ENCODE measurements at regions not wholly inside any gene's neighbourhood (a gene's known extent, or its start where the extent isn't known, plus 50 kb on each side); places are given as distances from the start of the nearest gene placed in this dataset.
"Not testable (repeated sequence)": the region's sequence is repeated elsewhere in the genome, so short reads cannot be mapped to it uniquely, and the experiment has no call there.

DNA sequence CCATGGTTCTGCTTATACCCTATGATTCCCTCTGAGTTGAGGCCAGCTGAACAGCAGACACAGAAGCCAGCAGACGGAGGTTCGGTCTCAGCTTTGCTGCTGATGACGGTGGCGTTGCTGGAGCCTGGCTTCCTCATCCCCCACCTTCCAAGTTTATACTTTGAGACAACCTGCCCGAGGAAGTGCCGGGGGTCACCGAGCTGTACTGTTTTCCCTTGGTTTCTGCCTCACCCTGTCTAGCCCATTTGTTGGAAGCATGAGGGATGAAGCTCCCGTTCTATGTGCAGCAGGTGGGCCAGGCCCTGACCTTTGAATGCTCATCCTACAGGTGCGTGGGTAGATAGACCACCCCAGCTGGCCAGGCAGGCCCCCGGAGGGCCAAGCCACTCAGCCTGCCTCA, 117.3 kb downstream of the MYCN start:
- no peak for DNase-seq

DNA sequence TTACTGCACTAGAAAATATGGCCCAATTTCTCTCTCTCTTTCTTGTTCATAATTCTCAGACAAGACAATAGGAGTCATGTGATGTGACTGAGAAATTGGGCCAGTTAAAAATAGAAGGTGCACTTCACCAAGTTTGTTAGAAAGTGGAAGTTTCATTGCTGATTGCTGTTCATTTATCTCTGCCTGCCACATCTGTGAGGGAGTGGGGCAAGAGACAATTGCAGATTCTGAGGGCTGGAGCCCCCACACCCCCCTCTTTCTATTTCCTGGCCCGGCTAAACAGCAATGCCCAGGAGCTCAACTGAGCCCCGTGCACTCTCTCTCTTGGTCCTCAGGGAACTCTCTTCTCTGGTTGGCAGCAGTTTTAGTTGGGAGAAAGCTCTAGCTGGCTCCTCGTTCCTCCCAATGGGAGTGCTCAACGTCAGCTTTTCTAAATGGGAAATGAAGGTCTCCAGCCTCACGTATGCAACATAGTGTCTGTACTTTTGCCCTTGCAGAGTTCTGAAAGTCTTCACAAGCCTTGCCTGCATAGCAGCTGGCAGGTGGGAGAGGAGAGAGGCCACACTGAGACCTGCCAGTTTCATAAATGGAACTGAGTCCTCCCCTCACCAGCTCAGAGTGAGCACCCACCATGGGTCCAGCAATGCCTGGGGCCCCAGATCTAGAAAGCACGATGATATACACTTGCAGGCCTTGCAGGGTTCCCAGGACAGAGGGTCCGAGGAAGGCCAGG, 115.7 kb downstream of the MYCN start:
- no peak for DNase-seq

DNA sequence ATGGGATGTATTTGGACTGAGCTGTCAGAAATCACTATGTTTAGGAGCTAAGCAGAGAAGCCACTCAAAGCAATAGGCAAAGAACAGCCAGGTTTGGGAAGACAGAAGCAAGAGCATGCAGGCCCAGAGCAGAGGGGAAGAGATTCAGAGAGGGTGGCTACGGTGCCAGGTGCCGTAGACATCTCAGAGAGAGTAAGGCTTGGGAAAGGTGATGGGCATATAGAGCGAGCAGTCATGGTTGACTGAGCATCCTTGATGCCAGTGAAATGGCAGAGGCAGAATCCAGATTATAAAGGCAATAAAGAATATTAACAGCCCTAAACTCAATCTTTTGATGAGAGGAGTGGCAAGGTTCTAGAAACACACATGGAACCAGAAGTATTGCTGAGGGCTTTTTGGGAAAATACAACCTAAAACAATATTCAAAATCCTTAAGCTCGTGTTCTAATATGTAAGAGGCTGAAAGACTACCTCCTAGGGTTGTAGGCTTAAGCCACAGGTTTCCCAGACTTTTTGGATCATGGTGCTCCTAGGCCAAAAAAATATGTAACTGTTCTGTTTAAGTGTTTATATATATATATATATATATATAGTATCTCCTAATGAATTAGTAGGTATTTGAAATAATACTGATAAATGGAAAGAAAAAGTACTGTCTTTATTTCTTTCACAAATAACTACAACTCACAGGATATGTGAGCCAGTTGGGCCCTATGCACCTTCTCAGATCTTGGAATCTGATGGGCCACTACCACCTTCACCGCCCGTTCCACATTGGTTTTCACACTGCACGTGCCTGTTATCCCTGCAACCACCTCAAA, 113.3 kb downstream of the MYCN start:
- DNase-seq: no peak

DNA sequence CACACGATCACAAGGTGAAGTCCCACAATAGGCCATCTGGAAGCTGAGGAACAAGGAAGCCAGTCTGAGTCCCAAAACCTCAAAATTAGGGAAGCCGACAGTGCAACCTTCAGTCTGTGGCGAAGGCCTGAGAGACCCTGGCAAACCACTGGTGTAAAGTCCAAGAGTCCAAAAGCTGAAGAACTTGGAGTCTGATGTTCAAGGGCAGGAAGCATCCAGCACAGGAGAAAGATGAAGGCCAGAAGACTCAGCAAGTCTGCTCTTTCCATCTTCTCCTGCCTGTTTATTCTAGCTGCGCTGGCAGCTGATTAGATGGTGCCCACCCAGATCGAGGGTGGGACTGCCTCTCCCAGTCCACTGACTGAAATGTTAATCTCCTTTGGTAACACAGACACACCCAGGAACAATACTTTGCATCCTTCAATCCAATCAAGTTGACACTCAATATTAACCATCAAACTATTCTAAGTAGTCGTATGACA, 112.3 kb downstream of the MYCN start:
- not testable (repeated sequence) for DNase-seq

DNA sequence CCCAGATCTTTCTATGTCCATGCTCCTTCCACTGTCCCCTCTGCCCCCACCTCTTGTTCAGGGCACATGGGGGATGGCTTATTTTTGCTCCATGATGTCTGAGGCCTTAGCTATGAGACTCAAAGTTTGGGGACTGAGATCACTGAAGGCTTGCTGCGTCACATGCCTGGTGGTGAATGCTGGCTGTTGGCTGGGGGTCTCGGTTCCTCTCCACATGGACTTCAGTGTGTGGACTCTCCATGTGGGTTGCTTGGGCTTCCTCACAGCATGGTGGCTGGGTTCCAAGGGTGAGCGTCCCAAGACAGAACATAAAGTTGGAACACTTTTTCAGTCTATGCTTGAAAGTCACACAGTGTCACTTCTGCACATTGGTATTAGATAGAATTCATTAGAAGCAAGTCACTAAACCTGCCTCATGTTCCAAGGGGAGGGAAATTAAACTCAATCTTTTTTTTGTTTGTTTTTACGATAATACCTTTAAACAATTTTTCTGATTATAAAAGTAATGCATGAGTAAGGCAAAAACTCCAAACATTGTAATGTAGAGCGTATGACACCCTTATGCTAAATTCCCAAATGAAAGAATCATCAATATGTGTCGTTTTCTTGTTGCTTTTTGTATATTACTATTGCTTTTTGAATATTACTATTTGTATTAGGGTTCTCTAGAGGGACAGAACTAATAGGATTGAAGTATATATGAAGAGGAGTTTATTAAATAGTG, 111.7 kb downstream of the MYCN start:
- no peak for DNase-seq

DNA sequence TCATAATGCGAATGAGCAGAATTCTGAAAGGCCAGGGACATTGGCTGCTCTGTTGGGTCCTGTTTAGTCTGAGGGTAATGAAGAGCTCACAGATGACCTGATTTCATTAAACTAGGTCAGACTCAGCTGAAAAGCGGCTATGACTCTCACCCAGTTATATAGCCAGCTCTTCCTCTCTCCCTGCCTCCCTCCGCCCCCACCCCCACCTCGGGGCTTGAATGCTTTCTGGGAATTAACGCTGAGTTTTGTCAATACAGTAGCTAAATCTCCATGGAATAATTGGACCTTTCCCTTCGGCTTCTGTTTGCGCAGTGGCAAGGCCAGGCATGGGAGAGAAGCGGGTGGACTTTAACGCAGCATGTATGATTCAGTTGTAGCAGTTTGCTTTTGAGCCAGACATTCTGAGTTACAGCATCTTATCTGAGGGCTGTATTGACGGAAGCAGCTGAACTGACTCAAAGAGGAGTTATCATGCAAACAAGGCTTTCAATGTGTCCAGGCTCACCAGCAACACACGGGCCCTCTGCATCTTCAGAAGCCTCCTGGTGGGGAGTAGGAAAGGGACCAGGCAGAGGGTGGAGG, 110.6 kb downstream of the MYCN start:
- no peak for DNase-seq

DNA sequence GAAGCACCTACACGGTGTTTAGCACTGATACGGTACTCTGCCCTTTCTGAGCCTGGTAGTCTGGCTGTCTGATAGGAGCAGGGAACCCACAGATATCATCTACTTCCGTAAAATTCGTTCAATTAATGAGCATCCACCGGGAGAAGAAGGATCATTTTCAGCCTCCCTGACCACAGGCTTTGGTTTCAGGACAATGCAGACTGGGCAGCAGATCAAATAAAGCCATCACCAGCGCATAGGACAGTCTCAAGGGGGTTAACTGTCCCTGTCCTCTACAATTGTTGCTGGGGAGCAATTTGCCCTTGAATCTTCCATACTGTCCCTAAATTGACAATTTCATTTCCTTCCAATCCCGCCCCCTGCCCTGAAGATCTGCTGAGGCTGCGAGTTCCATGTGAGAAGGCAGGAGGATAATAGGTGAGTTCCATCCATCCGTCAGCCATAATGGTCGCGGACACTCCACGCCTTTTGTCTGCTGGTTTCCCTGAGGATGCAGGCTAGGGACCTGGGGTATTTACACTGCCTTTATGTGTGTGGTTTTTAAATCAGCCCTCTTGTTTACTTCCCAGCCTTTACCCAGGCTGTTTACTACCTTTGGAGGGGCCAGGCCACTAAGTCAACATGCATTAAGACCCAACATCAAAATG, 110.0 kb downstream of the MYCN start:
- no peak for DNase-seq

DNA sequence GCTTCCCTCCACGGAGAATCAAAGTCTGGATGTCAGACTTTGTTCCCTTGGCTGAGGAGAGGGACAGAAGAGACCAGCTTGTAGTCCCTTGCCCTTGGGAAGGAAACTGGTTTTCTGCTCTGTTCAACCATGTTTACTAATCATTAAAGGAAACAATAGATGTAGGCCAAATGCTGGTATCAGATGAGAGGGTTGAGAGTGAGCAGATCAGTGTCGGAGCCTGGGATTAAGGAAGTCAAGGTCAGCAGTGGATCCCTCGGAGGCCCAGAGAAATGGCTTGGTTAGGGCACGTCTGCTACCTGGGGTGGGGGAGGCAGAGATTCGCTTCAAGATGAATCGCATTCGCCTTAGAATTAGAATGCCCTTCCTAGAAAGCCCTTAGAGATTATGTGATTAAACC, 109.1 kb downstream of the MYCN start:
- DNase-seq: no peak

DNA sequence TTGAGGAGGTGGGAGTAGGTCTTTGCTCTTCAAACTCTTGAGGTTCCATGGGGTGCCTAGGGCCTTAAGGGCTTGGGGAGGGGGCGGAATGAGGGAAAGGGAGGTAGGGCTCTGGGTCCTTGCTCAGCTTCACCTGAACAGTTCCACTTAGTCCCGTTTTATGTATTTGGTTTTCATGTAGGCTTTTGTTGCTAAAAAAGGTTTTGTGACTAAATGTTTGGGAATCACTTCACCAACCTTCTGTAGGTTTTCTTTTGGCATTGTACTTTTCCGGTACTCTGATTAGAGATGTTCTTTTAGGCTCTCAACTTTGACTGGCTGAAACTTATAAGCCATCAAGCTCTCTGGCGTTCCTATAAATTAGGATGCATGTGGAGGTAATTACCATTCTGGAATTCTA, 108.1 kb downstream of the MYCN start:
- no peak for DNase-seq

DNA sequence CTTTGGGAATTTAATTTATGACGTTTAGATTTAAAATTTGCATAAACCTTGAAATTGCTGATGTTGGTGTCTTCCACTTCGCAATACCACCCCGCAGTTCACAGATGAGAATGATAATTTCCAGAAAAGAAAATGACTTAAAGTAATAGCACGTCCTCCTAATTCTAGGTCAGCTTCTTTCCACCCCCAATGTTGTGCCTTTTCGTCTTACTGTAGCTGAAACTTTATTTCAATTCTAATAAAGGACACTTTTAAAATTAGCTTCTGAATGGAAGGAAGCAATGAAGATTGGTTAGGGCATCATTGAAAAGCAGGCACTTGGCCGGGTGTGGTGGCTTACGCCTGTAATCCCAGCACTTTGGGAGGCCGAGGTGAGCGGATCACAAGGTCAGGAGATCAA, 107.4 kb downstream of the MYCN start:
- no peak for DNase-seq

DNA sequence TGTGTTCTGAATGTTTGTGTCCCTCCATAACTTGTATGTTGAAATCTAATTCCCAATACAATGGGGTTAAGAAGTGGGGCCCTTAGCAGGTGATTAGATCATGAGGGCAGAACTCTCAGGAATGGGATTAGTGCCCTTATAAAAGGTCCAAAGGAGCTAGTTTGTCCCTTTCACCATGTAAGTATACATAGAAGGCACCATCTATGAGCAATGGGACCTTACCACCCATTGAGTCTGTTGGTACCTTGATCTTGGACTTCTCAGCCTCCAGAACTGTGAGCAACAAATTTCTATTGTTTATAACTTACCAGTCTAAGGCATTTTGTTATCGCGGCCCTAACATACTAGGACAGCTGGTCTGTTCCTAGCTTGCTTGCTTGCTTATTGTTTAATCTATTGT, 106.3 kb downstream of the MYCN start:
- DNase-seq: no peak

DNA sequence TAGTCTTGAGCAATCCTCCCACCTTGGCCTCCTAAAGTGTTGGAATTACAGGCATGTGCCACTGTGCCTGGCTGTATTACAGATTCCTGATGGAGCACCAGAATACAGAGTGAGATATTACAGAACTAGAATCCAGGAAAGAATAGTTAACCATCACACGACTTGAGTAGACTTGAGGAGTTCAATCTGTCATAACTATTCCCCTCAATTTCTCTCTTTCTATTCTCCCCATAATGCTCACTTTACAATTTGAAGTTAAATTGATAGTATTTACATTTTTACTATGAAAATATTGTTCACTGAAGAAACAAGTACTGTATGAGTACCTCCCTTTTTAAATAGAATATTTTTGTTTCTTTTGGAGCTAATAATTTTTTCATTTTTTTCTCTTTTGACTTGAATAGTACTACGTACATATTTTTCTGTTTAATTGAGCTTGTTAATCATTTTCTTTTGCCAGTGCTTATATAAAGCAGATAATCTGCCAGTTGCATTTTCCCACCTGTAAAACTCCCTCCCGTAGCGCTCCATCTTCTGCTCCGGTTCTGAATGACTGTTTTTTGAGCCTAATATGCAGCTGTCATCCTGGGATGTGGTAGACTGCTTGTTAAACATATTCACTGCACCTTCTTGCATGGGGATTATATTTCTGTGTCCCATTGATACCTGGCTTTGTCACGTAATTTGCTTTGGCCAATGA, 105.5 kb downstream of the MYCN start:
- DNase-seq: no peak

DNA sequence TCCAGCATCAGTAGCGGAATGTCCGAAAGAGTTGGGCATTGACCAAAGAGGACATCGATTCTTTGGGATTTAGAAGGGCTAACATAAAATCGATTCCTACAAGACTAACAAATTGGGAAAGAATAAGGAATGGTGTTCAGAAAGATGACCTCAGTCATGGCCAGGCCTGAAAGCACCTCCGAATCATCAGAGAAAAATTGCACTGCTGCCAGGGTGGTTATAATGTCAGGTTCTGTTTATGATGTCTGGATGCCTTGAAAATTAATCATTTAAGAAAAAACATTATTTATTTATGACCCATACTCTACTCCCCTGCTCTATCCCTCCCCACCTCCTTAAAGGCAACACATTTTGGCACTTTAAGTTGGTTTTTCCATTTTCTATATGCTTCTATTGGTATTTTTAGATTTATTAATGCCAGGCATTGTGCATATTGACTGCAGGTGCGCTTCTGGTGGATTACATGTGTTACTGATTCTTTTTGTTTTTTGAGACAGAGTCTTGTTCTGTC, 104.7 kb downstream of the MYCN start:
- DNase-seq: no peak

DNA sequence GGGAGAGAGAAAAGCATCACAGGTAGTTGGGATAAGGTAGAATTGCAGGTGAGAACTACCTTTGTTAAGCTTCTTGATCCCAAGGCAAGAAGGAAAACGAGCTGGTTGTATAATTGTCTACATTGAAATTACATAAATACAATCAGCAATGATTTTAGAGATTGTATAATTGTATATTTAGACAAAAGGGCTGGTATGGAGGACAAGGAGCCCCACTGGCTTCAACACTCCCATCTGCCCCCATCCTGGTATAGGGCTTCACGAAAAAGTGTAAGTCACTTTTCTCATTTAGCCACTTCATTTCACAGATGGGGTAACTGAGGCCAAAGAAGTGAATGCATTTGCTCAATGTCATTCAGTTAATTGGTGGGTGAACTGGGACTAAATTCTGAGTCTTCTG, 103.3 kb downstream of the MYCN start:
- no peak for DNase-seq

DNA sequence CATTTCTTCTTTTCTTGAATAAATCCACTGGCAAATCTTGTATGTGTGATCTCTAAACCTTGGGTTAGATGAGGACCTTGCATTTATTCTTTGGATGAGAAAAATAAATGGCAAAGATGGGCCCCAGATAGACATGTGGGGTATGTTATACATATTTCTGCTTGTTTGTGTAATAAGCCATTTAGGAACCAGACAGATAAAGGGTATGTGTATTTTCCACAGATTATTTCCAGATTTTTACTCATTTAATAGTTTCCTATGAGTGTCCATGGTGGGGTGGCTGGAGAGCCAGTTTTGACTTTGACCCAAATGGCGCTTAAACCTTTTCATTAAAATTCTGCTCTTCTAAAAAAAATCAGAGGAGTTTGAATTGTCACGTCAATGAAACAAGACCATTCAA, 102.8 kb downstream of the MYCN start:
- no peak for DNase-seq

DNA sequence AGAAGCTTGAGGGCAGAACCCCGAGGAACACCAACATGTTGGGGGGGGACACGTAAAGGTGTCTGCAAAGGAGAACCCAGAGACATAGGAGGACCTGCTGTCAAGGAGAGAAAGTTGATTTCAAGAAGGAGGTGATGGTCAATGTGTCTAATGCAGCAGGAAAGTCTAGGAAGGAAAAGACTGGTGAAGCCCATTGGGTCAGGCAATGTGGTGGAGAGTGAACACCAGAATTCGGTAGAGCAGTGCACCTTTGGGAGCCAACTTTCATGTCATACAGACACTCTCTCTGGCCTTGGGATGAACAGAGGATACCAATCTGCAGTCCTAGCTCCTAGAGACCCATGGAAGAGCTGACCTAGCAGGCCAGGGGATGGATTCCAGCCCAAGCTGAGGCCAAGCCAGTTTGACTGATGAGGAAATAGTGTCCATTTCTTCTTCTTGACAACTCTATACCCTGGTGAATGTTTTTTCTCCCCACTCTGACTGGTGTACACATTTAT, 101.9 kb downstream of the MYCN start:
- DNase-seq: no peak

DNA sequence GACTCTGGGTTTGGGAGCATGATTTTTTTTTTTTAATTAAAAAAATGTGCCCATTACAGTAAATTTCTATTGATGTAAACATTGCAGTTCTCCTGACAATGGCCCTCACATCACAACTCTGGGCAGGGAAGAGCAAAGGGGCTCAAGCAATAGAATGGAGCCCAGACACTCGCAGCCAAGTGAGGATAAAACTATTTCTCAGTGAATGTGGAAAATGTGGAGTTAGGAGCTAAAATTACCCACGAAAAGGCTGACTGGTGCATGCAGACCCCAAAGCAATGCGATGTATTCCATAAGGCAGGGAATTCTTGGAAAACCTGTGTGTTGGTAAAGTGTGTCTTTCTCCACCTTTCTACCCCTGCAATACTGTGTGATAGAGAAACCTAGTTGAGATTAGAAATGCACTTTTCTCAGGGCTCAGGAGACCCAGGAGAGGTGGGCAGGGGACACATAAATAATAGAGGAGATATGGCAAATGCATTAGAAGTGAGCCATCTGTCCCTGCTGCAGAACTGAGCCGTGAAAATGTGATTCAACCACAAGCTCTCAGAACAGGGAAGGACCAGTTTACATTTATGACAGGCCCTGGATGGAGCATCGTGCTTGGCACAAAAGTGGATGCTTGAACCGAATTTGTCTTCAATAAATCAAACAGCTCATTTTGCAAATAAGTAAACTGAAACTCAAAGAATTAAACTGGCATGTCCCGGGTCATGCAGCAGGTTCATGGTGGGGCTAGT, 100.1 kb downstream of the MYCN start:
- no peak for DNase-seq

DNA sequence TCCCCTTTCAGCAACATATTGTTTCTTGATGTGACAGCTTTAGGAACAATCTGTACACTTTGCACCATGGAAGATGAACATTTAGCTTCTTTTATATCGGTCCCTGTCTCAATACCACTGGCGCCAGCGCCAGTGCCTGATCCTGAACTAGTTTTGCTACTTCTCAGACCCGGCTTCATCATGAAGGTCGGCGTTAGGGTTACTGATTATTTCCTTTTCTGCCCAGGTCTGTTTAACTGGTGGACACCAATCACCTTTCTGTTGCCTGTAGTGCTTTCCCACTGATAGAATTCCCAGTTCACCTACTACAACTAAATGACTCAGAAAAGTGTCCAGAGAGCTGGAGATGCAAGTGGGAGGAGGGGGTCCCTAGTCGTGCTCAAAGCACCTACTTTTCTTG, 99.5 kb downstream of the MYCN start:
- no peak for DNase-seq

DNA sequence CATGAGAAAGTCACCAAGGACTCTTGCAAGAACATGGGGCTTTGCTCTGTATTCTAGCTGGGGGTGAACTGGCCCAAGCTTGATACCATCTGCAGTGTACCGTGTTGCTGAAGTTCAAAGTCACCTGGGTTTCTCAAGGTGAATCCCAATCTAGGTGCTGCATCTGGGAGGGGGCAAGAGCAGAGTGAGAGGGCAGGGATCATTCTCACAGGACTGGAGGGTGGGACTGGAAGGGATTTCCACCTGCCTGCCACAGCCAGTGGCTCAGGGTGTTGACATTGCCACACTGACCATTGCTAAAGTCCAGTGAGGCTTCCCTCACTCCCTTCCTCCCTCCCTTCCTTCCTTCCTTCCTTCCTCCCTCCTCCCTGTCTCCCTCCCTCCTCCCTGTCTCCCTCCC, 98.7 kb downstream of the MYCN start:
- no peak for DNase-seq

DNA sequence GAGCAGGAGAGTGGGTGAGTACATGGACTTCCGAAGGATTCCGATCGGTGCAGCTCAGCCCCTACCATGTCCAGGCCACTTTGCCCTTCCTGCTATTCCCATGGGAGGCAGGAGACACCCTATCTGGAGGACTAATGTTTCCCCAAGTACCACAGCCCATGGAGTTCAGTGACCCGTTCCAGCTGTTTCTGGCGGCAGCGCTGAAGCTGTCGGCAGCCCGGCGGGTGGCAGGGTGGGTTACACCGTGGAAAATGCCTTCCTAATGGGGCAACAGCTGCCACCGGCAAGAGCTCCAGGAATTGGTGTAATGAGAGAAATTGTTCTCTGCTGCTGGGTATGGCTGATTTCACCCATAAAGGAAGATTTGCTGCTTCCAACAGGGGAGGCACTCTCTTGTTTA, 98.3 kb downstream of the MYCN start:
- DNase-seq: no peak
